ENCODE measurements at regions not wholly inside any gene's neighbourhood (a gene's known extent, or its start where the extent isn't known, plus 50 kb on each side); places are given as distances from the start of the nearest gene placed in this dataset.

GRCh38 chrX:147811803-147812202, 99.9 kb upstream of the FMR1 start:
- Histone ChIP-seq H3K4me3 (no peak overlapping the region), H3K4me1 (replicated peaks; ENCODE audit: insufficient read depth) (no peaks in the 10 kb centered on the region), H3K9me3 (ENCODE audit: insufficient read depth, low read depth) (no peaks in the 10 kb centered on the region), H3K27ac (no peak overlapping the region), H3K79me2 (ENCODE audit: low read depth) (no peaks in the 10 kb centered on the region), H2AFZ (no peak overlapping the region), H3F3A (ENCODE audit: insufficient read depth, low read depth) (no peaks in the 10 kb centered on the region), H4K20me1 (ENCODE audit: insufficient read depth) (no peaks in the 10 kb centered on the region), H3K36me3 (ENCODE audit: low read depth) (no peaks in the 10 kb centered on the region), H3K27me3 (ENCODE audit: insufficient read depth, low read depth) (no peaks in the 10 kb centered on the region), H3K4me2 (no peak overlapping the region), H3K9me2 (ENCODE audit: insufficient read depth) (no peaks in the 10 kb centered on the region; the same call in 1 of the 2 replicates)
- intact Hi-C loops (cut with micrococcal nuclease; ENCODE audit: unreplicated experiment), result loop anchor here (10.0 kb wide), 1 partner anchor 233 kb away; no protein-coding TSS in a partner anchor
- ChIA-PET POLR2A (ENCODE audit: unreplicated experiment) (no interaction called here), CTCF (no interaction called here)
- TF ChIP-seq CTCF (conservative IDR thresholded peaks at IDR 0.05) (no peak), EZH2 (IDR thresholded peaks at IDR 0.05; ENCODE audit: low read depth) (no peak)
- no TSS peak for BruUV-seq (replicated peaks)
- DNase-seq, result no peak

- Histone ChIP-seq H2AFZ (no peak overlapping the region), H3K4me1 (replicated peaks; ENCODE audit: insufficient read depth) (no peaks in the 10 kb centered on the region), H3K79me2 (ENCODE audit: low read depth) (no peaks in the 10 kb centered on the region), H3K9me2 (ENCODE audit: insufficient read depth) (no peaks in the 10 kb centered on the region), H3K9me3 (ENCODE audit: insufficient read depth, low read depth) (no peaks in the 10 kb centered on the region; the same call in none of the 2 replicates), H3K4me3 (no peak overlapping the region), H3K36me3 (ENCODE audit: low read depth) (no peaks in the 10 kb centered on the region), H3K27ac (no peak overlapping the region), H3K4me2 (no peak overlapping the region), H3K27me3 (ENCODE audit: insufficient read depth, low read depth) (no peaks in the 10 kb centered on the region), H3F3A (ENCODE audit: insufficient read depth, low read depth) (peaks cover 6% of the 10 kb centered on the region; the same call in 1 of the 2 replicates), H4K20me1 (ENCODE audit: insufficient read depth) (no peaks in the 10 kb centered on the region)
- DNase-seq, result no peak
- CTCF ChIA-PET, result no interaction called here
- TF ChIP-seq EZH2 (IDR thresholded peaks at IDR 0.05; ENCODE audit: low read depth), result no peak
- TF ChIP-seq CTCF (conservative IDR thresholded peaks at IDR 0.05), result no peak
- POLR2A ChIA-PET (ENCODE audit: unreplicated experiment), result no interaction called here
- intact Hi-C loops (cut with micrococcal nuclease; ENCODE audit: unreplicated experiment), result no loop called here
- no TSS peak for BruUV-seq (replicated peaks)
Observed at GRCh38 chrX:147827070-147827469, 84.6 kb upstream of the FMR1 start.

- CTCF ChIA-PET, result no interaction called here
Observed at GRCh38 chrX:147828719-147829118, 83.0 kb upstream of the FMR1 start.

More at GRCh38 chrX:147828719-147829118, 83.0 kb upstream of the FMR1 start:
- Histone ChIP-seq H3K4me1 (replicated peaks; ENCODE audit: insufficient read depth) (no peaks in the 10 kb centered on the region), H3K27ac (no peak overlapping the region), H3K9me2 (ENCODE audit: insufficient read depth) (no peaks in the 10 kb centered on the region), H3F3A (ENCODE audit: insufficient read depth, low read depth) (peaks cover 6% of the 10 kb centered on the region; the same call in 1 of the 2 replicates), H2AFZ (0 out of 2 replicates have a peak overlapping the region, but pooled peaks have one; percentile 19), H3K9me3 (ENCODE audit: insufficient read depth, low read depth) (no peaks in the 10 kb centered on the region; the same call in none of the 2 replicates), H4K20me1 (ENCODE audit: insufficient read depth) (no peaks in the 10 kb centered on the region), H3K27me3 (ENCODE audit: insufficient read depth, low read depth) (no peaks in the 10 kb centered on the region), H3K36me3 (ENCODE audit: low read depth) (no peaks in the 10 kb centered on the region), H3K4me2 (no peak overlapping the region), H3K79me2 (ENCODE audit: low read depth) (no peaks in the 10 kb centered on the region), H3K4me3 (no peak overlapping the region)
- no TSS peak for BruUV-seq (replicated peaks)
- intact Hi-C loops (cut with micrococcal nuclease; ENCODE audit: unreplicated experiment), result no loop called here
- TF ChIP-seq EZH2 (IDR thresholded peaks at IDR 0.05; ENCODE audit: low read depth) (no peak), CTCF (conservative IDR thresholded peaks at IDR 0.05) (no peak)
- POLR2A ChIA-PET (ENCODE audit: unreplicated experiment), result no interaction called here
- no peak for DNase-seq
